ENCODE measurements at regions not wholly inside any gene's neighbourhood (a gene's known extent, or its start where the extent isn't known, plus 50 kb on each side); places are given as distances from the start of the nearest gene placed in this dataset.

- no peak for DNase-seq
Measured at GRCh38 chr5:35360671-35361070, 130.4 kb upstream of the PRLR start.

- no peak for DNase-seq
Measured at GRCh38 chr5:35359859-35360258, 129.6 kb upstream of the PRLR start.

- no peak for DNase-seq
Measured at GRCh38 chr5:35357973-35358372, 127.7 kb upstream of the PRLR start.

GRCh38 chr5:35356725-35357124 lies 126.4 kb upstream of the PRLR start:
- no peak for DNase-seq

- no peak for DNase-seq
Measured at GRCh38 chr5:35354751-35355150, 124.5 kb upstream of the PRLR start.

- no peak for DNase-seq
Measured at GRCh38 chr5:35345222-35345621, 114.9 kb upstream of the PRLR start.

GRCh38 chr5:35342664-35343063 lies 112.4 kb upstream of the PRLR start:
- no peak for DNase-seq

GRCh38 chr5:35341189-35341588 lies 110.9 kb upstream of the PRLR start:
- DNase-seq = no peak

GRCh38 chr5:35339616-35340100 lies 109.4 kb upstream of the PRLR start:
- DNase-seq = no peak

GRCh38 chr5:35339006-35339405 lies 108.7 kb upstream of the PRLR start:
- no peak for DNase-seq

- no peak for DNase-seq
Measured at GRCh38 chr5:35338157-35338453, 107.8 kb upstream of the PRLR start.

GRCh38 chr5:35337340-35338156 lies 107.3 kb upstream of the PRLR start:
- DNase-seq = no peak

GRCh38 chr5:35336230-35336629 lies 105.9 kb upstream of the PRLR start:
- no peak for DNase-seq

GRCh38 chr5:35335752-35336151 lies 105.5 kb upstream of the PRLR start:
- DNase-seq = no peak

GRCh38 chr5:35333366-35333765 lies 103.1 kb upstream of the PRLR start:
- no peak for DNase-seq

GRCh38 chr5:35331956-35332950 lies 102.0 kb upstream of the PRLR start:
- DNase-seq = no peak

GRCh38 chr5:35325836-35326235 lies 95.5 kb upstream of the PRLR start:
- no peak for DNase-seq

- DNase-seq = no peak
Measured at GRCh38 chr5:35324679-35325078, 94.4 kb upstream of the PRLR start.

GRCh38 chr5:35324201-35324600 lies 93.9 kb upstream of the PRLR start:
- no peak for DNase-seq

- DNase-seq = no peak
Measured at GRCh38 chr5:35320029-35320428, 89.7 kb upstream of the PRLR start.

GRCh38 chr5:35319333-35320002 lies 89.2 kb upstream of the PRLR start:
- no peak for DNase-seq

GRCh38 chr5:35317586-35317985 lies 87.3 kb upstream of the PRLR start:
- no peak for DNase-seq

Data from occipital lobe (tissue), 1 donor.